Activated naive CD4-positive, alpha-beta T cell (primary cell): ENCODE measurements at regions not wholly inside any gene's neighbourhood (a gene's known extent, or its start where the extent isn't known, plus 50 kb on each side); places are given as distances from the start of the nearest gene placed in this dataset.

ENCODE experiments used
- DNase-seq, 4 experiments: peaks; one replicate each; lab custom pipeline; 2025; lab: John Stamatoyannopoulos, UW

- DNase-seq, result no peak
These were observed 71.0 kb upstream of the WDR26 start for GRCh38 chr1:224505454-224506093.

- no peak for DNase-seq
These were observed 71.7 kb upstream of the WDR26 start for GRCh38 chr1:224506141-224506814.

- no peak for DNase-seq
These were observed 73.3 kb upstream of the WDR26 start for GRCh38 chr1:224507771-224508523.

GRCh38 chr1:224509907-224510306 lies 75.3 kb upstream of the WDR26 start:
- DNase-seq, result no peak

- DNase-seq, result no peak
These were observed 76.5 kb upstream of the WDR26 start for GRCh38 chr1:224510880-224511645.

GRCh38 chr1:224512600-224513151 lies 78.1 kb upstream of the WDR26 start:
- no peak for DNase-seq

- no peak for DNase-seq
These were observed 78.8 kb upstream of the WDR26 start for GRCh38 chr1:224513383-224513782.

- DNase-seq, result peak; percentile 70 to 88 (median 81)
These were observed 79.2 kb upstream of the WDR26 start for GRCh38 chr1:224513787-224514209.

GRCh38 chr1:224517171-224517570 lies 82.6 kb upstream of the WDR26 start:
- DNase-seq, result no peak

- DNase-seq, result no peak
These were observed 83.9 kb upstream of the WDR26 start for GRCh38 chr1:224518528-224518927.

- no peak for DNase-seq
These were observed 85.3 kb upstream of the WDR26 start for GRCh38 chr1:224519874-224520273.

- no peak for DNase-seq
These were observed 86.2 kb upstream of the WDR26 start for GRCh38 chr1:224520808-224521207.

GRCh38 chr1:224521904-224522734 lies 87.5 kb upstream of the WDR26 start:
- no peak for DNase-seq

GRCh38 chr1:224523676-224524075 lies 89.1 kb upstream of the WDR26 start:
- no peak for DNase-seq

- no peak for DNase-seq
These were observed 90.1 kb upstream of the WDR26 start for GRCh38 chr1:224524679-224525078.

GRCh38 chr1:224525411-224526040 lies 90.6 kb upstream of the CNIH3 start:
- no peak for DNase-seq

- no peak for DNase-seq
These were observed 89.3 kb upstream of the CNIH3 start for GRCh38 chr1:224526771-224527170.

- no peak for DNase-seq
These were observed 87.2 kb upstream of the CNIH3 start for GRCh38 chr1:224528900-224529299.

- DNase-seq, result no peak
These were observed 86.3 kb upstream of the CNIH3 start for GRCh38 chr1:224529844-224530243.

- no peak for DNase-seq
These were observed 82.6 kb upstream of the CNIH3 start for GRCh38 chr1:224533517-224533916.

GRCh38 chr1:224534731-224535130 lies 81.4 kb upstream of the CNIH3 start:
- DNase-seq, result no peak
